GM12878 (cell line): ENCODE measurements at regions not wholly inside any gene's neighbourhood (a gene's known extent, or its start where the extent isn't known, plus 50 kb on each side); places are given as distances from the start of the nearest gene placed in this dataset.

Experiments used
- ATAC-seq: fragments of 200-7000 bp; cut with Tn5 transposase; 3 replicates; pipeline ENCODE4 v1.9.1; 2020; ENCODE audit warnings: mild to moderate bottlenecking, moderate library complexity
- BruUV-seq: library from RNA; stranded (reverse); fragments of 400-500 nt; replicated peaks from 2 replicates; lab custom pipeline; 2021; lab: Mats Ljungman, UMichigan
- CTCF ChIA-PET: fragments of 300-600 bp; sonication (Branson Sonifier 250); formaldehyde crosslinking; extraction: SDS; loops from one replicate; lab custom pipeline; 2021; ENCODE audit warnings: inconsistent platforms; lab: Yijun Ruan, JAX
- POLR2A ChIA-PET: fragments of 350-600 bp; formaldehyde crosslinking; extraction: SDS; loops from one replicate; lab custom pipeline; 2021; ENCODE audit warnings: inconsistent platforms; lab: Charles Lee
- RAD21 ChIA-PET: fragments of 300-600 bp; sonication (Branson Sonifier 250); formaldehyde crosslinking; loops from one replicate; lab custom pipeline; 2023; ENCODE audit warnings: antibody characterized with exemption; ENCODE audit not compliant: unreplicated experiment; lab: Charles Lee
- SMC1A ChIA-PET: fragments of 300-600 bp; sonication (Branson Sonifier 250); formaldehyde crosslinking; loops from one replicate; lab custom pipeline; 2023; ENCODE audit not compliant: unreplicated experiment, uncharacterized antibody; lab: Charles Lee
- DNase-seq: peaks from one replicate; pipeline ENCODE4 v3.0.0-alpha.2; 2011; ENCODE audit warnings: low read depth, low spot score
- FAIRE-seq: peaks from 3 replicates; lab custom pipeline; 2011; peaks lifted over from hg19 to GRCh38; lab: Jason Lieb, UNC
- H2AFZ ChIP-seq: 2 replicates; pipeline ENCODE4 v1.6.0; 2011; ENCODE audit warnings: low read depth, low read length, control low read depth; ENCODE audit not compliant: control insufficient read depth
- H3K27ac ChIP-seq: 2 replicates; pipeline ENCODE4 v1.5.1; 2011; ENCODE audit warnings: control low read depth; ENCODE audit not compliant: control insufficient read depth, insufficient read depth
- H3K27me3 ChIP-seq, 2 experiments: replicated peaks in 1 of 2; 2 replicates each; pipeline versions ENCODE4 v1.6.0 to v1.6.1; 2011; ENCODE audit warnings: low read length in 1 of 2; ENCODE audit not compliant: control insufficient read depth in 2 of 2, insufficient read depth in 2 of 2
- H3K36me3 ChIP-seq, 2 experiments: 2 replicates each; pipeline ENCODE4 v1.5.1; 2011; ENCODE audit warnings: low read length in 1 of 2; ENCODE audit not compliant: control insufficient read depth in 2 of 2, insufficient read depth in 2 of 2
- H3K4me1 ChIP-seq: 2 replicates; pipeline ENCODE4 v1.6.1; 2011; ENCODE audit warnings: mild to moderate bottlenecking, low read length, moderate library complexity, mixed read lengths; ENCODE audit not compliant: control insufficient read depth, insufficient read depth
- H3K4me2 ChIP-seq: 2 replicates; pipeline ENCODE4 v1.6.0; 2011; ENCODE audit warnings: control low read depth; ENCODE audit not compliant: control insufficient read depth, insufficient read depth
- H3K4me3 ChIP-seq: fragments of 200-600 bp; sonication (generic); 2 replicates; pipeline ENCODE4 v1.5.1; 2016
- H3K79me2 ChIP-seq: 2 replicates; pipeline ENCODE4 v1.6.0; 2011; ENCODE audit warnings: low read length; ENCODE audit not compliant: control insufficient read depth, insufficient read depth
- H3K9ac ChIP-seq: 2 replicates; pipeline ENCODE4 v1.8.0; 2011; ENCODE audit warnings: low read length, control low read depth, mixed read lengths; ENCODE audit not compliant: control insufficient read depth, insufficient read depth
- H3K9me3 ChIP-seq: replicated peaks from 3 replicates; pipeline ENCODE4 v1.5.1; 2011; ENCODE audit warnings: mild to moderate bottlenecking, low read length; ENCODE audit not compliant: control insufficient read depth, insufficient read depth
- H4K20me1 ChIP-seq: 2 replicates; pipeline ENCODE4 v1.6.0; 2011; ENCODE audit not compliant: control insufficient read depth, insufficient read depth
- ASH2L ChIP-seq: fragments of 300-600, 200-600 bp; sonication (generic); IDR thresholded peaks from 2 replicates; pipeline ENCODE4 v1.6.1; 2017; ENCODE audit warnings: low read depth, mild to moderate bottlenecking, borderline replicate concordance
- CBX5 ChIP-seq: sonication (generic); IDR thresholded peaks from 2 replicates; pipeline ENCODE4 v1.6.1; 2016; ENCODE audit warnings: low read depth, moderate library complexity, mild to moderate bottlenecking, inconsistent platforms
- CHD2 ChIP-seq: IDR thresholded peaks from 2 replicates; pipeline ENCODE4 v1.6.1; 2011; ENCODE audit warnings: low read depth, low read length, improper control_type of control experiment, borderline replicate concordance
- DPF2 ChIP-seq: fragments of 450-650 bp; IDR thresholded peaks from 2 replicates; pipeline ENCODE4 v1.6.1; 2017; ENCODE audit warnings: mild to moderate bottlenecking
- GATAD2B ChIP-seq: fragments of 450-650 bp; conservative IDR thresholded peaks from 2 replicates; pipeline ENCODE4 v1.6.1; 2017; ENCODE audit warnings: low read depth, mild to moderate bottlenecking, moderate library complexity
- IKZF2 ChIP-seq, 2 experiments: fragments of 450-650 bp; IDR thresholded peaks; 2 replicates each; pipeline ENCODE4 v1.6.1; 2017; ENCODE audit warnings: mild to moderate bottlenecking in 2 of 2, moderate library complexity in 2 of 2
- MEF2A ChIP-seq: IDR thresholded peaks from 2 replicates; pipeline ENCODE4 v1.6.1; 2011; ENCODE audit warnings: low read depth, mild to moderate bottlenecking, low read length, moderate library complexity; ENCODE audit not compliant: insufficient read depth
- MTA2 ChIP-seq: fragments of 450-650 bp; IDR thresholded peaks from 2 replicates; pipeline ENCODE4 v1.6.1; 2016; ENCODE audit warnings: low read depth, mild to moderate bottlenecking, moderate library complexity
- NR2C1 ChIP-seq: fragments of 450-650 bp; IDR thresholded peaks from 2 replicates; pipeline ENCODE4 v1.6.1; 2017; ENCODE audit warnings: antibody characterized with exemption, mild to moderate bottlenecking, moderate library complexity
- RB1 ChIP-seq: fragments of 450-650 bp; formaldehyde crosslinking; IDR thresholded peaks from 2 replicates; pipeline ENCODE4 v1.6.1; 2017; ENCODE audit warnings: mild to moderate bottlenecking, borderline replicate concordance
- RELA ChIP-seq: fragments of 450-650 bp; IDR thresholded peaks from 2 replicates; pipeline ENCODE4 v1.8.0; 2014; ENCODE audit warnings: borderline replicate concordance; ENCODE audit not compliant: partially characterized antibody
- SREBF2 ChIP-seq: IDR thresholded peaks from 2 replicates; pipeline ENCODE4 v1.6.1; 2012; ENCODE audit warnings: mild to moderate bottlenecking, low read length
- STAT3 ChIP-seq: IDR thresholded peaks from 2 replicates; pipeline ENCODE4 v1.6.1; 2011; ENCODE audit warnings: low read depth, low read length, improper control_type of control experiment
- TARDBP ChIP-seq: IDR thresholded peaks from 2 replicates; pipeline ENCODE4 v1.6.1; 2016; ENCODE audit warnings: borderline replicate concordance
- ZNF24 ChIP-seq: fragments of 450-650 bp; IDR thresholded peaks from 2 replicates; pipeline ENCODE4 v1.6.1; 2017; ENCODE audit warnings: antibody characterized with exemption, mild to moderate bottlenecking
- WGBS: methylation state at CpG from one replicate; pipeline ENCODE4 v1.1.6; 2016; ENCODE audit warnings: low lambda C conversion rate; ENCODE audit not compliant: insufficient replicate concordance, insufficient coverage; ENCODE audit errors: missing lambda C conversion rate; 5-methylcytosine and 5-hydroxymethylcytosine counted together
- in situ Hi-C: fragments of 300-500 bp; cut with MboI; formaldehyde crosslinking; loops from 9 replicates; pipeline ENCODE4 v1.14.3; 2018; ENCODE audit warnings: mixed read lengths
- intact Hi-C: fragments of 100-400 bp; cut with micrococcal nuclease; formaldehyde crosslinking; loops from one replicate; pipeline ENCODE4 v1.14.2; 2022; ENCODE audit not compliant: unreplicated experiment
- TF ChIP-seq, protein P1 (sequence below): fragments of 450-650 bp; conservative IDR thresholded peaks from 2 replicates; pipeline ENCODE4 v1.6.1; 2017; ENCODE audit warnings: mild to moderate bottlenecking, moderate library complexity
- TF ChIP-seq, protein P2 (sequence below): fragments of 450-650 bp; IDR thresholded peaks from 2 replicates; pipeline ENCODE4 v1.6.1; 2017; ENCODE audit warnings: mild to moderate bottlenecking, moderate library complexity

DNA sequence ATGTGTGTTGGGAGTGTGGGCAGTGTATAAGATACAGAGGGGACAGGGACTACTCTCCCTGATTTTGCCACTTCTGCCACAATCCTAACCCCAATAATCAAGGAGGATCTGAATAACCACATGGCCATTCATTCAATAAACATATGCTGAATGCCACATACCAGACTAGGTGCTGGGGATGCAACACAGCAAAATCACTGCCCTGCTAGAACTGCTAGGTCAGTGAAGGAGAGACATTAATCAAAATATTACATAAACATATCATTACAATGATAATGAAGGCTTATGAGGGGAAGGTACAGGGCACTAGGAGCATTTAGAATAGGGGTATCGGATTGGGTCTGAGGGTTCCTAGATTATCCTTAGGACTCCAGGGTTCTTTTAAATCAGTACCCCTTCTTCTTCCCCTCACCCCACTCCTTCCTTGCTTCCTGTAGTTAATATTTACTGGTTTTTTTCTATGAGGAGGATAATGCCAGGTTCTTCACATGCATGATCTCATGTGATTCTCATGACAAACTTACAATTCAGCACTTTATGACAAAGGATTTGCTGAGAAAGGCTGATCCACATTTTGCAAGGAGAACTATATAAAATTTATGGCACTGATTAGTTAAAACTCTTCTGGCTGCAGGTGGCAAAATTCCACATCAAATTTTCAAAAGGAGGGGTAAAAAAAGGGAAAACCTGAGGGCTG, 56.4 kb upstream of the PCBP1 start:
- no peaks in the 10 kb centered on the region for H3K27me3 ChIP-seq
- FAIRE-seq (no peak), DNase-seq (no peak), ATAC-seq (no peak)
- CTCF ChIA-PET: no interaction called here
- no peaks in the 10 kb centered on the region for H3K9me3 ChIP-seq
- H4K20me1 ChIP-seq: no peaks in the 10 kb centered on the region
- peaks cover 0 to 1% of the 10 kb centered on the region in 2 experiments; a peak in 2 of 4 replicates for H3K36me3 ChIP-seq
- no peak overlapping the region for H2AFZ ChIP-seq
- H3K4me3 ChIP-seq: no peak overlapping the region
- no TSS peak for BruUV-seq
- no peak overlapping the region for H3K9ac ChIP-seq
- in situ Hi-C loops (no loop called here), intact Hi-C loops (no loop called here)
- WGBS: 100% methylated on average over 1 of the region's 1 CpG
- POLR2A ChIA-PET: interaction anchor here (0.6 kb wide), 1 partner anchor 30 kb away, joined by 4 read pairs; no protein-coding TSS in a partner anchor
- H3K4me2 ChIP-seq: no peak overlapping the region
- no peaks in the 10 kb centered on the region for H3K4me1 ChIP-seq
- no peaks in the 10 kb centered on the region for H3K79me2 ChIP-seq
- no peak overlapping the region for H3K27ac ChIP-seq
- SMC1A ChIA-PET: interaction anchor here (0.6 kb wide), 1 partner anchor 17 kb away, joined by 3 read pairs; no protein-coding TSS in a partner anchor
- RAD21 ChIA-PET: no interaction called here
- TF ChIP-seq RB1 (no peak), STAT3 (no peak), MEF2A (no peak), TARDBP (no peak), MTA2 (no peak), CHD2 (no peak), SREBF2 (no peak), RELA (no peak), NR2C1 (no peak), GATAD2B (no peak), CBX5 (no peak), ASH2L (no peak), IKZF2 (IDR thresholded peaks at IDR 0.05) (no peak), DPF2 (no peak), ZNF24 (no peak)
- TF ChIP-seq, protein P1, sequence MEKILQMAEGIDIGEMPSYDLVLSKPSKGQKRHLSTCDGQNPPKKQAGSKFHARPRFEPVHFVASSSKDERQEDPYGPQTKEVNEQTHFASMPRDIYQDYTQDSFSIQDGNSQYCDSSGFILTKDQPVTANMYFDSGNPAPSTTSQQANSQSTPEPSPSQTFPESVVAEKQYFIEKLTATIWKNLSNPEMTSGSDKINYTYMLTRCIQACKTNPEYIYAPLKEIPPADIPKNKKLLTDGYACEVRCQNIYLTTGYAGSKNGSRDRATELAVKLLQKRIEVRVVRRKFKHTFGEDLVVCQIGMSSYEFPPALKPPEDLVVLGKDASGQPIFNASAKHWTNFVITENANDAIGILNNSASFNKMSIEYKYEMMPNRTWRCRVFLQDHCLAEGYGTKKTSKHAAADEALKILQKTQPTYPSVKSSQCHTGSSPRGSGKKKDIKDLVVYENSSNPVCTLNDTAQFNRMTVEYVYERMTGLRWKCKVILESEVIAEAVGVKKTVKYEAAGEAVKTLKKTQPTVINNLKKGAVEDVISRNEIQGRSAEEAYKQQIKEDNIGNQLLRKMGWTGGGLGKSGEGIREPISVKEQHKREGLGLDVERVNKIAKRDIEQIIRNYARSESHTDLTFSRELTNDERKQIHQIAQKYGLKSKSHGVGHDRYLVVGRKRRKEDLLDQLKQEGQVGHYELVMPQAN: no peak
- TF ChIP-seq, protein P2, sequence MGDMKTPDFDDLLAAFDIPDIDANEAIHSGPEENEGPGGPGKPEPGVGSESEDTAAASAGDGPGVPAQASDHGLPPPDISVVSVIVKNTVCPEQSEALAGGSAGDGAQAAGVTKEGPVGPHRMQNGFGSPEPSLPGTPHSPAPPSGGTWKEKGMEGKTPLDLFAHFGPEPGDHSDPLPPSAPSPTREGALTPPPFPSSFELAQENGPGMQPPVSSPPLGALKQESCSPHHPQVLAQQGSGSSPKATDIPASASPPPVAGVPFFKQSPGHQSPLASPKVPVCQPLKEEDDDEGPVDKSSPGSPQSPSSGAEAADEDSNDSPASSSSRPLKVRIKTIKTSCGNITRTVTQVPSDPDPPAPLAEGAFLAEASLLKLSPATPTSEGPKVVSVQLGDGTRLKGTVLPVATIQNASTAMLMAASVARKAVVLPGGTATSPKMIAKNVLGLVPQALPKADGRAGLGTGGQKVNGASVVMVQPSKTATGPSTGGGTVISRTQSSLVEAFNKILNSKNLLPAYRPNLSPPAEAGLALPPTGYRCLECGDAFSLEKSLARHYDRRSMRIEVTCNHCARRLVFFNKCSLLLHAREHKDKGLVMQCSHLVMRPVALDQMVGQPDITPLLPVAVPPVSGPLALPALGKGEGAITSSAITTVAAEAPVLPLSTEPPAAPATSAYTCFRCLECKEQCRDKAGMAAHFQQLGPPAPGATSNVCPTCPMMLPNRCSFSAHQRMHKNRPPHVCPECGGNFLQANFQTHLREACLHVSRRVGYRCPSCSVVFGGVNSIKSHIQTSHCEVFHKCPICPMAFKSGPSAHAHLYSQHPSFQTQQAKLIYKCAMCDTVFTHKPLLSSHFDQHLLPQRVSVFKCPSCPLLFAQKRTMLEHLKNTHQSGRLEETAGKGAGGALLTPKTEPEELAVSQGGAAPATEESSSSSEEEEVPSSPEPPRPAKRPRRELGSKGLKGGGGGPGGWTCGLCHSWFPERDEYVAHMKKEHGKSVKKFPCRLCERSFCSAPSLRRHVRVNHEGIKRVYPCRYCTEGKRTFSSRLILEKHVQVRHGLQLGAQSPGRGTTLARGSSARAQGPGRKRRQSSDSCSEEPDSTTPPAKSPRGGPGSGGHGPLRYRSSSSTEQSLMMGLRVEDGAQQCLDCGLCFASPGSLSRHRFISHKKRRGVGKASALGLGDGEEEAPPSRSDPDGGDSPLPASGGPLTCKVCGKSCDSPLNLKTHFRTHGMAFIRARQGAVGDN: no peak
